NCI-H2107 treated with DMSO at 0.1 percent for 48 hours (cell line): ENCODE measurements at regions not wholly inside any gene's neighbourhood (a gene's known extent, or its start where the extent isn't known, plus 50 kb on each side); places are given as distances from the start of the nearest gene placed in this dataset.

Experiments used
- DNase-seq: peaks from one replicate; lab custom pipeline; 2025; ENCODE audit not compliant: unreplicated experiment; lab: John Stamatoyannopoulos, UW

GRCh38 chr1:57833296-57833695 lies 409.4 kb upstream of the DAB1 start:
- no peak for DNase-seq

GRCh38 chr1:57832612-57833011 lies 408.8 kb upstream of the DAB1 start:
- DNase-seq, result no peak

- DNase-seq, result no peak
Observed at GRCh38 chr1:57831624-57832023, 407.8 kb upstream of the DAB1 start.

GRCh38 chr1:57826535-57826934 lies 402.7 kb upstream of the DAB1 start:
- no peak for DNase-seq

GRCh38 chr1:57824535-57824934 lies 400.7 kb upstream of the DAB1 start:
- no peak for DNase-seq

- no peak for DNase-seq
Observed at GRCh38 chr1:57820356-57821095, 396.7 kb upstream of the DAB1 start.

GRCh38 chr1:57819893-57820292 lies 396.0 kb upstream of the DAB1 start:
- DNase-seq, result no peak

- no peak for DNase-seq
Observed at GRCh38 chr1:57803586-57803985, 379.7 kb upstream of the DAB1 start.

- DNase-seq, result no peak
Observed at GRCh38 chr1:57800376-57800775, 376.5 kb upstream of the DAB1 start.

GRCh38 chr1:57799490-57800115 lies 375.7 kb upstream of the DAB1 start:
- no peak for DNase-seq

GRCh38 chr1:57798543-57798942 lies 374.7 kb upstream of the DAB1 start:
- DNase-seq, result no peak

GRCh38 chr1:57797084-57797483 lies 373.2 kb upstream of the DAB1 start:
- no peak for DNase-seq

GRCh38 chr1:57796616-57797015 lies 372.8 kb upstream of the DAB1 start:
- DNase-seq, result no peak

GRCh38 chr1:57795886-57796285 lies 372.0 kb upstream of the DAB1 start:
- no peak for DNase-seq

- DNase-seq, result no peak
Observed at GRCh38 chr1:57794078-57794477, 370.2 kb upstream of the DAB1 start.

GRCh38 chr1:57791497-57791896 lies 367.6 kb upstream of the DAB1 start:
- DNase-seq, result no peak

GRCh38 chr1:57789936-57790335 lies 366.1 kb upstream of the DAB1 start:
- no peak for DNase-seq

- DNase-seq, result no peak
Observed at GRCh38 chr1:57788313-57788712, 364.5 kb upstream of the DAB1 start.

- DNase-seq, result no peak
Observed at GRCh38 chr1:57784356-57784755, 360.5 kb upstream of the DAB1 start.

- DNase-seq, result no peak
Observed at GRCh38 chr1:57782357-57782756, 358.5 kb upstream of the DAB1 start.

- no peak for DNase-seq
Observed at GRCh38 chr1:57772580-57773195, 348.8 kb upstream of the DAB1 start.

GRCh38 chr1:57770772-57771171 lies 346.9 kb upstream of the DAB1 start:
- DNase-seq, result no peak
